ENCODE measurements at regions not wholly inside any gene's neighbourhood (a gene's known extent, or its start where the extent isn't known, plus 50 kb on each side); places are given as distances from the start of the nearest gene placed in this dataset.

GRCh38 chr6:148068437-148069061 is 274.1 kb upstream of the SASH1 start:
- DNase-seq: no peak

GRCh38 chr6:148069256-148069655 is 273.4 kb upstream of the SASH1 start:
- DNase-seq: no peak

GRCh38 chr6:148074291-148074690 is 268.3 kb upstream of the SASH1 start:
- DNase-seq: no peak

- no peak for DNase-seq
Observed at GRCh38 chr6:148074738-148075137, 267.9 kb upstream of the SASH1 start.

- DNase-seq: no peak
Observed at GRCh38 chr6:148075352-148075751, 267.3 kb upstream of the SASH1 start.

GRCh38 chr6:148076051-148076450 is 266.6 kb upstream of the SASH1 start:
- DNase-seq: no peak

- no peak for DNase-seq
Observed at GRCh38 chr6:148080315-148080714, 262.3 kb upstream of the SASH1 start.

GRCh38 chr6:148081076-148081475 is 261.6 kb upstream of the SASH1 start:
- DNase-seq: no peak

- DNase-seq: no peak
Observed at GRCh38 chr6:148082044-148082443, 260.6 kb upstream of the SASH1 start.

- DNase-seq: no peak
Observed at GRCh38 chr6:148082696-148083095, 259.9 kb upstream of the SASH1 start.

GRCh38 chr6:148085631-148086331 is 256.9 kb upstream of the SASH1 start:
- no peak for DNase-seq

GRCh38 chr6:148086386-148086785 is 256.3 kb upstream of the SASH1 start:
- no peak for DNase-seq

GRCh38 chr6:148086843-148087242 is 255.8 kb upstream of the SASH1 start:
- no peak for DNase-seq

GRCh38 chr6:148087659-148088058 is 255.0 kb upstream of the SASH1 start:
- DNase-seq: no peak

GRCh38 chr6:148090326-148090725 is 252.3 kb upstream of the SASH1 start:
- DNase-seq: no peak

GRCh38 chr6:148091394-148091793 is 251.2 kb upstream of the SASH1 start:
- DNase-seq: no peak

- DNase-seq: no peak
Observed at GRCh38 chr6:148103436-148103835, 239.2 kb upstream of the SASH1 start.

- DNase-seq: no peak
Observed at GRCh38 chr6:148104131-148104530, 238.5 kb upstream of the SASH1 start.

- no peak for DNase-seq
Observed at GRCh38 chr6:148105695-148106094, 236.9 kb upstream of the SASH1 start.

GRCh38 chr6:148107911-148108310 is 234.7 kb upstream of the SASH1 start:
- no peak for DNase-seq

GRCh38 chr6:148109732-148110131 is 232.9 kb upstream of the SASH1 start:
- no peak for DNase-seq

GRCh38 chr6:148110925-148111324 is 231.7 kb upstream of the SASH1 start:
- no peak for DNase-seq

- DNase-seq: no peak
Observed at GRCh38 chr6:148112851-148113319, 229.8 kb upstream of the SASH1 start.

GRCh38 chr6:148116001-148116400 is 226.6 kb upstream of the SASH1 start:
- DNase-seq: no peak

GRCh38 chr6:148118244-148118643 is 224.4 kb upstream of the SASH1 start:
- DNase-seq: no peak
